GM23248 (cell line): ENCODE measurements at regions not wholly inside any gene's neighbourhood (a gene's known extent, or its start where the extent isn't known, plus 50 kb on each side); places are given as distances from the start of the nearest gene placed in this dataset.

Experiments used
- EZH2 ChIP-seq: fragments of 200-600 bp; sonication (generic); IDR thresholded peaks from 2 replicates; pipeline ENCODE4 v1.6.1; 2018; ENCODE audit warnings: antibody characterized with exemption, mild to moderate bottlenecking; ENCODE audit not compliant: insufficient read depth, poor library complexity, severe bottlenecking
- EZH2phosphoT487 ChIP-seq: fragments of 200-600 bp; sonication (generic); IDR thresholded peaks from 2 replicates; pipeline ENCODE4 v1.6.1; 2018; ENCODE audit warnings: antibody characterized with exemption, moderate library complexity, mild to moderate bottlenecking, low read depth; ENCODE audit not compliant: insufficient read depth

DNA sequence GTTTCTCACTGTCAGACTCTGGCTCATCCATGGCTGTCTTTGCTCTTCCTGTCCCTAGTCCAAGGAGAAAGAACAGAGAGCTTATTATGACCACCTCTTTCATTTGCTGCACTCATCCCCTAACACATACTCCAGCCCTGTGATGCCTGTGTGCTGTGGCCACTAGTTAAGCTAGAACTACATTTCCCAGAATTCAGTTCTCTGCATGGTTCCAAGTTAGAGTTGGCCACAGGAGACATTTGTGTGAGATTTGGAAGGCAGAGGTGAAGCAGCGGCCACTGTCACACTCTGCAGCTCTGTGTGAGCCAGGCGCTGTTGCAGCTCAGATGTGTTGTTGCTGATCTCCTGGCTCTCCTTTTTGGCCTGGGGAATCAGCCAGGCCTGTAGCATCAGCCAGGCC lies 188.2 kb upstream of the ATP6AP2 start:
- TF ChIP-seq EZH2 (no peak), EZH2phosphoT487 (no peak)
